Endothelial cell of umbilical vein (primary cell): ENCODE measurements at regions not wholly inside any gene's neighbourhood (a gene's known extent, or its start where the extent isn't known, plus 50 kb on each side); places are given as distances from the start of the nearest gene placed in this dataset.

Experiments
- CTCF ChIP-seq, 2 donors: IDR thresholded peaks; 1 replicate in 1 of 2; 2 replicates in 1 of 2; pipeline ENCODE4 v1.5.1; 2011; ENCODE audit warnings: low read length in 2 of 2, mild to moderate bottlenecking in 2 of 2, moderate library complexity in 2 of 2, control low read depth in 1 of 2, inconsistent platforms in 1 of 2, low read depth in 1 of 2; ENCODE audit not compliant: insufficient read depth in 1 of 2; ENCODE audit errors: extremely low read depth in 1 of 2
- EZH2 ChIP-seq: IDR thresholded peaks from 2 replicates; pipeline ENCODE4 v1.6.1; 2012; ENCODE audit warnings: borderline replicate concordance, low read depth, mild to moderate bottlenecking, moderate library complexity, low read length, inconsistent platforms; ENCODE audit not compliant: severe bottlenecking

GRCh38 chr4:103303011-103303410, 104.9 kb upstream of the CENPE start:
- TF ChIP-seq CTCF (IDR thresholded peaks at IDR 0.05; ENCODE audit: extremely low read depth in 1 of 2, insufficient read depth in 1 of 2, low read depth in 1 of 2, low read length in 2 of 2), result no peak
- no peak for TF ChIP-seq EZH2
